ENCODE measurements at regions not wholly inside any gene's neighbourhood (a gene's known extent, or its start where the extent isn't known, plus 50 kb on each side); places are given as distances from the start of the nearest gene placed in this dataset.

DNA sequence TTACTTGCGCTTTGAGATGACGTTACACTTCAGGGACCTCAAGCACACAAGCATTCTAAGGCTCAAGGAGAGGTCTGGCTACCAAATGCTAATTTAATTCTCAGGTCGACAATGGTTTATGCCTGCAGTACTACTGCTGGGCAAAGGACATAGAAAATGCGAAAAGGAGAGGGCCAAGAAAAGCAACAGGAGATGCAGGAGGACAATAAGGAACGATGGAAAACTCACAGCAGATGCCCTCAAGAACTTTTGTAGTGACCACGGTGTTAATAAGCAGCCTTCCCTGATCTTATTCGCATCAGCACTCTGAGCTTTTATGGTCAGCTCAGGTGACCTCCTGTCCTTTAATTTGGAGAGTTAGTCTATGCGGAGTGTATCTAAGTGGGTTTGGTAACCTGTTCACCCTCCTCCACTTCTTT is 146.3 kb downstream of the GPR85 start:
- Mint-ChIP-seq H3K4me3 (peak overlapping the region; percentile 92), H3K9me3 (no peaks in the 10 kb centered on the region), H3K27me3 (ENCODE audit: insufficient read depth, low read depth, poor library complexity) (peaks cover 4% of the 10 kb centered on the region), H3K27ac (peak overlapping the region; percentile 99), H3K36me3 (ENCODE audit: low read depth) (no peaks in the 10 kb centered on the region), H3K4me1 (peaks cover 16% of the 10 kb centered on the region)
- Histone ChIP-seq H3K4me1 (ENCODE audit: insufficient read depth) (peaks cover 7% of the 10 kb centered on the region; the same call in 1 of the 2 replicates), H3F3A (replicated peaks; ENCODE audit: low read depth) (no peaks in the 10 kb centered on the region), H2AFZ (peak overlapping the region; percentile 88), H3K9me2 (ENCODE audit: insufficient read depth) (no peaks in the 10 kb centered on the region), H3K27ac (ENCODE audit: low read depth) (peak overlapping the region; percentile 65), H3K36me3 (ENCODE audit: insufficient read depth) (no peaks in the 10 kb centered on the region), H3K79me2 (replicated peaks; ENCODE audit: insufficient read depth) (peaks cover 36% of the 10 kb centered on the region), H3K27me3 (ENCODE audit: insufficient read depth) (no peaks in the 10 kb centered on the region), H3K4me2 (peak overlapping the region; percentile 64), H4K20me1 (replicated peaks; ENCODE audit: insufficient read depth) (no peaks in the 10 kb centered on the region; the same call in 1 of the 2 replicates), H3K4me3 (peak overlapping the region; percentile 55)
- ATAC-seq (peak; percentile 46), DNase-seq (ENCODE audit: low spot score) (peak; percentile 87)
- TF ChIP-seq, protein P1, sequence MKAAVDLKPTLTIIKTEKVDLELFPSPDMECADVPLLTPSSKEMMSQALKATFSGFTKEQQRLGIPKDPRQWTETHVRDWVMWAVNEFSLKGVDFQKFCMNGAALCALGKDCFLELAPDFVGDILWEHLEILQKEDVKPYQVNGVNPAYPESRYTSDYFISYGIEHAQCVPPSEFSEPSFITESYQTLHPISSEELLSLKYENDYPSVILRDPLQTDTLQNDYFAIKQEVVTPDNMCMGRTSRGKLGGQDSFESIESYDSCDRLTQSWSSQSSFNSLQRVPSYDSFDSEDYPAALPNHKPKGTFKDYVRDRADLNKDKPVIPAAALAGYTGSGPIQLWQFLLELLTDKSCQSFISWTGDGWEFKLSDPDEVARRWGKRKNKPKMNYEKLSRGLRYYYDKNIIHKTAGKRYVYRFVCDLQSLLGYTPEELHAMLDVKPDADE (IDR thresholded peaks at IDR 0.05): no peak
- TF ChIP-seq EZH2phosphoT487 (IDR thresholded peaks at IDR 0.05; ENCODE audit: unreplicated experiment): no peak
- TF ChIP-seq JUNB (IDR thresholded peaks at IDR 0.05; ENCODE audit: unreplicated experiment): no peak
- TF ChIP-seq, protein P2, sequence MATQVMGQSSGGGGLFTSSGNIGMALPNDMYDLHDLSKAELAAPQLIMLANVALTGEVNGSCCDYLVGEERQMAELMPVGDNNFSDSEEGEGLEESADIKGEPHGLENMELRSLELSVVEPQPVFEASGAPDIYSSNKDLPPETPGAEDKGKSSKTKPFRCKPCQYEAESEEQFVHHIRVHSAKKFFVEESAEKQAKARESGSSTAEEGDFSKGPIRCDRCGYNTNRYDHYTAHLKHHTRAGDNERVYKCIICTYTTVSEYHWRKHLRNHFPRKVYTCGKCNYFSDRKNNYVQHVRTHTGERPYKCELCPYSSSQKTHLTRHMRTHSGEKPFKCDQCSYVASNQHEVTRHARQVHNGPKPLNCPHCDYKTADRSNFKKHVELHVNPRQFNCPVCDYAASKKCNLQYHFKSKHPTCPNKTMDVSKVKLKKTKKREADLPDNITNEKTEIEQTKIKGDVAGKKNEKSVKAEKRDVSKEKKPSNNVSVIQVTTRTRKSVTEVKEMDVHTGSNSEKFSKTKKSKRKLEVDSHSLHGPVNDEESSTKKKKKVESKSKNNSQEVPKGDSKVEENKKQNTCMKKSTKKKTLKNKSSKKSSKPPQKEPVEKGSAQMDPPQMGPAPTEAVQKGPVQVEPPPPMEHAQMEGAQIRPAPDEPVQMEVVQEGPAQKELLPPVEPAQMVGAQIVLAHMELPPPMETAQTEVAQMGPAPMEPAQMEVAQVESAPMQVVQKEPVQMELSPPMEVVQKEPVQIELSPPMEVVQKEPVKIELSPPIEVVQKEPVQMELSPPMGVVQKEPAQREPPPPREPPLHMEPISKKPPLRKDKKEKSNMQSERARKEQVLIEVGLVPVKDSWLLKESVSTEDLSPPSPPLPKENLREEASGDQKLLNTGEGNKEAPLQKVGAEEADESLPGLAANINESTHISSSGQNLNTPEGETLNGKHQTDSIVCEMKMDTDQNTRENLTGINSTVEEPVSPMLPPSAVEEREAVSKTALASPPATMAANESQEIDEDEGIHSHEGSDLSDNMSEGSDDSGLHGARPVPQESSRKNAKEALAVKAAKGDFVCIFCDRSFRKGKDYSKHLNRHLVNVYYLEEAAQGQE (IDR thresholded peaks at IDR 0.05; ENCODE audit: unreplicated experiment): no peak
- TF ChIP-seq POLR2AphosphoS5 (IDR thresholded peaks at IDR 0.05; ENCODE audit: low read depth): no peak; the same call in none of the 2 replicates
- TF ChIP-seq, protein P3, sequence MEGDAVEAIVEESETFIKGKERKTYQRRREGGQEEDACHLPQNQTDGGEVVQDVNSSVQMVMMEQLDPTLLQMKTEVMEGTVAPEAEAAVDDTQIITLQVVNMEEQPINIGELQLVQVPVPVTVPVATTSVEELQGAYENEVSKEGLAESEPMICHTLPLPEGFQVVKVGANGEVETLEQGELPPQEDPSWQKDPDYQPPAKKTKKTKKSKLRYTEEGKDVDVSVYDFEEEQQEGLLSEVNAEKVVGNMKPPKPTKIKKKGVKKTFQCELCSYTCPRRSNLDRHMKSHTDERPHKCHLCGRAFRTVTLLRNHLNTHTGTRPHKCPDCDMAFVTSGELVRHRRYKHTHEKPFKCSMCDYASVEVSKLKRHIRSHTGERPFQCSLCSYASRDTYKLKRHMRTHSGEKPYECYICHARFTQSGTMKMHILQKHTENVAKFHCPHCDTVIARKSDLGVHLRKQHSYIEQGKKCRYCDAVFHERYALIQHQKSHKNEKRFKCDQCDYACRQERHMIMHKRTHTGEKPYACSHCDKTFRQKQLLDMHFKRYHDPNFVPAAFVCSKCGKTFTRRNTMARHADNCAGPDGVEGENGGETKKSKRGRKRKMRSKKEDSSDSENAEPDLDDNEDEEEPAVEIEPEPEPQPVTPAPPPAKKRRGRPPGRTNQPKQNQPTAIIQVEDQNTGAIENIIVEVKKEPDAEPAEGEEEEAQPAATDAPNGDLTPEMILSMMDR (conservative IDR thresholded peaks at IDR 0.05; ENCODE audit: low read depth in 2 of 2): no peak
- TF ChIP-seq, protein P4, sequence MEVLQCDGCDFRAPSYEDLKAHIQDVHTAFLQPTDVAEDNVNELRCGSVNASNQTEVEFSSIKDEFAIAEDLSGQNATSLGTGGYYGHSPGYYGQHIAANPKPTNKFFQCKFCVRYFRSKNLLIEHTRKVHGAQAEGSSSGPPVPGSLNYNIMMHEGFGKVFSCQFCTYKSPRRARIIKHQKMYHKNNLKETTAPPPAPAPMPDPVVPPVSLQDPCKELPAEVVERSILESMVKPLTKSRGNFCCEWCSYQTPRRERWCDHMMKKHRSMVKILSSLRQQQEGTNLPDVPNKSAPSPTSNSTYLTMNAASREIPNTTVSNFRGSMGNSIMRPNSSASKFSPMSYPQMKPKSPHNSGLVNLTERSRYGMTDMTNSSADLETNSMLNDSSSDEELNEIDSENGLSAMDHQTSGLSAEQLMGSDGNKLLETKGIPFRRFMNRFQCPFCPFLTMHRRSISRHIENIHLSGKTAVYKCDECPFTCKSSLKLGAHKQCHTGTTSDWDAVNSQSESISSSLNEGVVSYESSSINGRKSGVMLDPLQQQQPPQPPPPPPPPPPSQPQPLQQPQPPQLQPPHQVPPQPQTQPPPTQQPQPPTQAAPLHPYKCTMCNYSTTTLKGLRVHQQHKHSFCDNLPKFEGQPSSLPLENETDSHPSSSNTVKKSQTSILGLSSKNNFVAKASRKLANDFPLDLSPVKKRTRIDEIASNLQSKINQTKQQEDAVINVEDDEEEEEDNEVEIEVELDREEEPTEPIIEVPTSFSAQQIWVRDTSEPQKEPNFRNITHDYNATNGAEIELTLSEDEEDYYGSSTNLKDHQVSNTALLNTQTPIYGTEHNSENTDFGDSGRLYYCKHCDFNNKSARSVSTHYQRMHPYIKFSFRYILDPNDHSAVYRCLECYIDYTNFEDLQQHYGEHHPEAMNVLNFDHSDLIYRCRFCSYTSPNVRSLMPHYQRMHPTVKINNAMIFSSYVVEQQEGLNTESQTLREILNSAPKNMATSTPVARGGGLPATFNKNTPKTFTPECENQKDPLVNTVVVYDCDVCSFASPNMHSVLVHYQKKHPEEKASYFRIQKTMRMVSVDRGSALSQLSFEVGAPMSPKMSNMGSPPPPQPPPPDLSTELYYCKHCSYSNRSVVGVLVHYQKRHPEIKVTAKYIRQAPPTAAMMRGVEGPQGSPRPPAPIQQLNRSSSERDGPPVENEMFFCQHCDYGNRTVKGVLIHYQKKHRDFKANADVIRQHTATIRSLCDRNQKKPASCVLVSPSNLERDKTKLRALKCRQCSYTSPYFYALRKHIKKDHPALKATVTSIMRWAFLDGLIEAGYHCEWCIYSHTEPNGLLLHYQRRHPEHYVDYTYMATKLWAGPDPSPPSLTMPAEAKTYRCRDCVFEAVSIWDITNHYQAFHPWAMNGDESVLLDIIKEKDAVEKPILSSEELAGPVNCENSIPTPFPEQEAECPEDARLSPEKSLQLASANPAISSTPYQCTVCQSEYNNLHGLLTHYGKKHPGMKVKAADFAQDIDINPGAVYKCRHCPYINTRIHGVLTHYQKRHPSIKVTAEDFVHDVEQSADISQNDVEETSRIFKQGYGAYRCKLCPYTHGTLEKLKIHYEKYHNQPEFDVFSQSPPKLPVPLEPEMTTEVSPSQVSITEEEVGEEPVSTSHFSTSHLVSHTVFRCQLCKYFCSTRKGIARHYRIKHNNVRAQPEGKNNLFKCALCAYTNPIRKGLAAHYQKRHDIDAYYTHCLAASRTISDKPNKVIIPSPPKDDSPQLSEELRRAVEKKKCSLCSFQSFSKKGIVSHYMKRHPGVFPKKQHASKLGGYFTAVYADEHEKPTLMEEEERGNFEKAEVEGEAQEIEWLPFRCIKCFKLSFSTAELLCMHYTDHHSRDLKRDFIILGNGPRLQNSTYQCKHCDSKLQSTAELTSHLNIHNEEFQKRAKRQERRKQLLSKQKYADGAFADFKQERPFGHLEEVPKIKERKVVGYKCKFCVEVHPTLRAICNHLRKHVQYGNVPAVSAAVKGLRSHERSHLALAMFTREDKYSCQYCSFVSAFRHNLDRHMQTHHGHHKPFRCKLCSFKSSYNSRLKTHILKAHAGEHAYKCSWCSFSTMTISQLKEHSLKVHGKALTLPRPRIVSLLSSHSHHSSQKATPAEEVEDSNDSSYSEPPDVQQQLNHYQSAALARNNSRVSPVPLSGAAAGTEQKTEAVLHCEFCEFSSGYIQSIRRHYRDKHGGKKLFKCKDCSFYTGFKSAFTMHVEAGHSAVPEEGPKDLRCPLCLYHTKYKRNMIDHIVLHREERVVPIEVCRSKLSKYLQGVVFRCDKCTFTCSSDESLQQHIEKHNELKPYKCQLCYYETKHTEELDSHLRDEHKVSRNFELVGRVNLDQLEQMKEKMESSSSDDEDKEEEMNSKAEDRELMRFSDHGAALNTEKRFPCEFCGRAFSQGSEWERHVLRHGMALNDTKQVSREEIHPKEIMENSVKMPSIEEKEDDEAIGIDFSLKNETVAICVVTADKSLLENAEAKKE (CRISPR knock-in tag; IDR thresholded peaks at IDR 0.05): no peak
- TF ChIP-seq ZNF331 (CRISPR knock-in tag; IDR thresholded peaks at IDR 0.05; ENCODE audit: low read depth): no peak
- TF ChIP-seq STAT1 (IDR thresholded peaks at IDR 0.05; ENCODE audit: unreplicated experiment): no peak
- TF ChIP-seq ZNF114 (CRISPR knock-in tag; IDR thresholded peaks at IDR 0.05): no peak
- no peak for TF ChIP-seq EZH2 (IDR thresholded peaks at IDR 0.05; ENCODE audit: low read depth, unreplicated experiment)
- no peak for TF ChIP-seq NANOG (IDR thresholded peaks at IDR 0.05; ENCODE audit: borderline replicate concordance)
- TF ChIP-seq CREB1 (CRISPR knock-in tag; IDR thresholded peaks at IDR 0.05; ENCODE audit: low read depth): no peak; the same call in 1 of the 2 replicates

All from GM23338 (cell line).